LNCaP clone FGC (cell line): ENCODE measurements at regions not wholly inside any gene's neighbourhood (a gene's known extent, or its start where the extent isn't known, plus 50 kb on each side); places are given as distances from the start of the nearest gene placed in this dataset.

Source experiments
- DNase-seq: peaks from one replicate; pipeline ENCODE4 v3.0.0-alpha.2; 2011; ENCODE audit warnings: low read depth
- H3K4me3 ChIP-seq: 2 replicates; pipeline ENCODE4 v1.5.1; 2011; ENCODE audit warnings: mild to moderate bottlenecking, low read depth, low read length, control low read depth
- CTCF ChIP-seq: IDR thresholded peaks from 2 replicates; pipeline ENCODE4 v1.5.1; 2012; ENCODE audit warnings: mild to moderate bottlenecking; ENCODE audit not compliant: control insufficient read depth, insufficient read depth; ENCODE audit errors: extremely low read depth

- no peak for TF ChIP-seq CTCF
Observed at GRCh38 chr13:47330031-47330430, 433.2 kb upstream of the HTR2A start.

GRCh38 chr13:47327861-47328260 lies 431.0 kb upstream of the HTR2A start:
- DNase-seq = no peak
- TF ChIP-seq CTCF = no peak
- no peak overlapping the region for H3K4me3 ChIP-seq

More at GRCh38 chr13:47330031-47330430, 433.2 kb upstream of the HTR2A start:
- no peak overlapping the region for H3K4me3 ChIP-seq
- DNase-seq = no peak

GRCh38 chr13:47326061-47326460 lies 429.2 kb upstream of the HTR2A start:
- TF ChIP-seq CTCF = no peak
- DNase-seq = no peak
- no peak overlapping the region for H3K4me3 ChIP-seq

- DNase-seq = no peak
- no peak for TF ChIP-seq CTCF
- H3K4me3 ChIP-seq = no peak overlapping the region
Observed at GRCh38 chr13:47317356-47317755, 420.5 kb upstream of the HTR2A start.

GRCh38 chr13:47310401-47310800 lies 413.5 kb upstream of the HTR2A start:
- DNase-seq = no peak
- H3K4me3 ChIP-seq = no peak overlapping the region
- TF ChIP-seq CTCF = no peak

- no peak for TF ChIP-seq CTCF
- peak; percentile 17 for DNase-seq
- no peak overlapping the region for H3K4me3 ChIP-seq
Observed at GRCh38 chr13:47306991-47307390, 410.1 kb upstream of the HTR2A start.

GRCh38 chr13:47303626-47304025 lies 406.8 kb upstream of the HTR2A start:
- DNase-seq = no peak
- TF ChIP-seq CTCF = no peak
- no peak overlapping the region for H3K4me3 ChIP-seq
